ENCODE measurements at regions not wholly inside any gene's neighbourhood (a gene's known extent, or its start where the extent isn't known, plus 50 kb on each side); places are given as distances from the start of the nearest gene placed in this dataset.

DNA sequence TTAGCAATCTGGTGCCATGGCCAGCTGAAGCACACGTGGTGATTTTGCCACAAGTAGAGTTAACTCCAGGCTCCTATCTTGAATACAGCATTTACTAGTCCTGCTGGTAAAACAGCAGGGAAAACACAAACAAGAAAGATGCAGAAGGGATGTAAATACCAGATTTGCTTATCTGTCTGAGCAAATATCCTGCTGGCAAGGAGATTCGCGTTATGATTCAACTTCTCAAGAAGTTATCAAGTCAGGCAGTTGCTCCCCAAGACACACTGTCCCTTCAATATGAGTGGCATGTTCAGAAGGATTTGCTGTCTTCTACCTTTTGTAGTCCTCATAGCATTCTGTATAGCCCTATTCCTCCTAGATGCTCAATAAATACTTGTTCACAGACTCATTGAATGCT, 171.2 kb upstream of the EGLN3 start:
- POLR2A ChIA-PET = no interaction called here
- 15% methylated on average over 3 of the region's 3 CpGs for WGBS (ENCODE audit: missing lambda C conversion rate)
- FAIRE-seq = no peak

GRCh38 chr14:34120185-34120977, 169.5 kb upstream of the EGLN3 start:
- DNase-seq (ENCODE audit: low read depth in 1 of 2, low spot score in 1 of 2) (no peak), ATAC-seq (peak in 1 of 2 experiments; percentile 59; a peak in 2 of 6 replicates), FAIRE-seq (no peak)
- 93% methylated on average over 3 of the region's 3 CpGs for WGBS (ENCODE audit: missing lambda C conversion rate)
- H3K9me3 ChIP-seq = peaks cover 5% of the 10 kb centered on the region; the same call in 1 of the 3 replicates
- ChIA-PET CTCF (no interaction called here), POLR2A (no interaction called here)
- H3K27ac ChIP-seq = no peak overlapping the region
- H3K4me2 ChIP-seq = no peak overlapping the region
- TF ChIP-seq JUNB (IDR thresholded peaks at IDR 0.05) (no peak), MAFK (IDR thresholded peaks at IDR 0.05; ENCODE audit: partially characterized antibody) (no peak), FOSB (CRISPR knock-in tag; IDR thresholded peaks at IDR 0.05) (no peak), GATA3 (IDR thresholded peaks at IDR 0.05; ENCODE audit: borderline replicate concordance) (no peak), NFE2L2 (conservative IDR thresholded peaks at IDR 0.05; ENCODE audit: low read length) (no peak)
- TF ChIP-seq, protein P1, sequence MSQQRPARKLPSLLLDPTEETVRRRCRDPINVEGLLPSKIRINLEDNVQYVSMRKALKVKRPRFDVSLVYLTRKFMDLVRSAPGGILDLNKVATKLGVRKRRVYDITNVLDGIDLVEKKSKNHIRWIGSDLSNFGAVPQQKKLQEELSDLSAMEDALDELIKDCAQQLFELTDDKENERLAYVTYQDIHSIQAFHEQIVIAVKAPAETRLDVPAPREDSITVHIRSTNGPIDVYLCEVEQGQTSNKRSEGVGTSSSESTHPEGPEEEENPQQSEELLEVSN (IDR thresholded peaks at IDR 0.05; ENCODE audit: borderline replicate concordance, low read depth) = no peak
- H3K4me1 ChIP-seq = peaks cover 10% of the 10 kb centered on the region; the same call in 1 of the 3 replicates
- no peak overlapping the region for H3K4me3 ChIP-seq

More for the DNA sequence above, 171.2 kb upstream of the EGLN3 start:
- Histone ChIP-seq H3K27ac (no peak overlapping the region), H3K4me1 (peaks cover 10% of the 10 kb centered on the region; the same call in 1 of the 3 replicates), H3K4me2 (peak overlapping the region; percentile 24), H3K9me3 (no peaks in the 10 kb centered on the region), H3K4me3 (no peak overlapping the region)
- ATAC-seq (no peak), DNase-seq (ENCODE audit: low read depth in 1 of 2, low spot score in 1 of 2) (no peak)
- TF ChIP-seq FOSB (CRISPR knock-in tag; IDR thresholded peaks at IDR 0.05) = no peak
- TF ChIP-seq ZSCAN20 (CRISPR knock-in tag; IDR thresholded peaks at IDR 0.05) = no peak
- no peak for TF ChIP-seq KDM1A (IDR thresholded peaks at IDR 0.05; ENCODE audit: low read depth)
- no peak for TF ChIP-seq REST (IDR thresholded peaks at IDR 0.05)
- TF ChIP-seq RFX5 (IDR thresholded peaks at IDR 0.05) = no peak
- TF ChIP-seq NPAS2 (CRISPR knock-in tag; IDR thresholded peaks at IDR 0.05; ENCODE audit: borderline replicate concordance) = no peak
- TF ChIP-seq JUNB (IDR thresholded peaks at IDR 0.05) = no peak
- TF ChIP-seq HDAC2 (IDR thresholded peaks at IDR 0.05) = no peak
- no peak for TF ChIP-seq SREBF2 (IDR thresholded peaks at IDR 0.05)
- TF ChIP-seq HOXB13 (CRISPR knock-in tag; IDR thresholded peaks at IDR 0.05; ENCODE audit: low read depth) = no peak
- no peak for TF ChIP-seq ESRRA (IDR thresholded peaks at IDR 0.05; ENCODE audit: borderline replicate concordance, low read length)
- no peak for TF ChIP-seq USF2 (IDR thresholded peaks at IDR 0.05)
- TF ChIP-seq MAZ (IDR thresholded peaks at IDR 0.05; ENCODE audit: borderline replicate concordance, low read depth, low read length) = no peak
- TF ChIP-seq RCOR1 (IDR thresholded peaks at IDR 0.05; ENCODE audit: low read depth, low read length) = no peak
- TF ChIP-seq RAD21 (conservative IDR thresholded peaks at IDR 0.05 in 1 of 2, IDR thresholded peaks at IDR 0.05 in 1 of 2) = no peak
- TF ChIP-seq CBX2 (IDR thresholded peaks at IDR 0.05; ENCODE audit: borderline replicate concordance, low read depth) = no peak
- TF ChIP-seq FOSL2 (IDR thresholded peaks at IDR 0.05) = no peak
- no peak for TF ChIP-seq FOSL2 (CRISPR knock-in tag; IDR thresholded peaks at IDR 0.05)
- CTCF ChIA-PET = interaction anchor here (0.5 to 1.6 kb wide), 3 partner anchors 9 to 599 kb away, joined by 3 to 4 read pairs (median 3); no protein-coding TSS in a partner anchor
